RPMI8226 (cell line): ENCODE measurements at regions not wholly inside any gene's neighbourhood (a gene's known extent, or its start where the extent isn't known, plus 50 kb on each side); places are given as distances from the start of the nearest gene placed in this dataset.
"Not testable (repeated sequence)": the region's sequence is repeated elsewhere in the genome, so short reads cannot be mapped to it uniquely, and the experiment has no call there.

ENCODE experiments used
- DNase-seq: peaks from one replicate; pipeline ENCODE4 v3.0.0-alpha.2; 2015

DNA sequence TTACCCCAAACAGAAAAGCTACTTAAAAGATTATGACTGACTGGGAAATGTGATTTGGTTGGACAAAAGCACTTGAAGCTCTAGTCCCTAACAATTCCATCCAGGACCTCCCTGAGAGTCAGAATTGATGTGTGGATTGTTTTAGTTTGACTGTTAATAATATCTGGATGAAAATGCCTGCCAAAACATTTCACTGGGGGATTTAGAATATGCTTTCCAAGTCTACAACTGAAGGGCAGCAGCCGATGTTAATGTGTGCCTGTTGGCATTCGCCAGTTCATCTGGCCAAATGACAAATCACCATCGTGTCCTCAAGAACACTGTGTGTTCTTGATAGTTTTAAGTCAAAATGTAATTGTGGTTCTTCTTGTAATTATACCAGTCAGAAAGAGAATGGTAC, 76.0 kb upstream of the TSC22D1 start:
- DNase-seq = no peak

DNA sequence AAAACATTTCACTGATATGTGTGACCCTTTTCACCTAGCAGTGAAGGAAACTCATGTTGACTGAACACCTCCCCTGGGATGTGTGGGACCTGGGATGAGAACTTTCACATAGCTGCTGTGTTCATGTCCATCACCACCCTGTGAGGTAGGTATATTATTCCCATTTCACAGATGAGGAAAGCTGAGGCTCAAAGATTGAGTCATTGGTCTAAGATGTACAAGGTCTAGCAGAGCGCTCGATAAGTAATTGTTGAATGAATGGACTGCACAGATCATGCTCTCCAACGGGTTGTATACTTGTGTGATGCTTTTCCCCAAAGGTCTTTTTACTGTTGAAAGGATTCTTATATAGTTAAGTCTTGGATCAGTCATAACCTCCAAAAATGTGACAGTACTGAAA, 75.6 kb upstream of the TSC22D1 start:
- DNase-seq = no peak

DNA sequence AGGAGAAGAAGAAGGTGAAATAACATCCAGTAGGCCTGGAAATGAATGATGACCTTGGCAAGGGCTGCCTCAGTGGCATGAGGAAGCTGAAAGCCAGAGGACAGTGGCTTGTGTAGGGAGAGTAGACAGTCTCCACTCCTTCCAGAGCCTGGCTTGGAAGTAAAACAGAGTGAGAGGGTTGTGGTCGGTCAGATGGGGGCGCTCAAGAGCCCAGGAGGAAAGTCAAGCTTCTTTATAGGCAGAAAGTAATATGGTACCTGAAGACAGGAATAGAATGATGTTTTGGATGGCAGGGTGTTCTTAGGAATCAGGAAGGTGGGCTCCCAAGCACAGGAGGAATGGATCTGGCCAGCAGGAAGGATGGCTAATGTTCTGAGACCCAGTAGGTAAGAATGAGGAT, 75.1 kb upstream of the TSC22D1 start:
- DNase-seq = no peak

DNA sequence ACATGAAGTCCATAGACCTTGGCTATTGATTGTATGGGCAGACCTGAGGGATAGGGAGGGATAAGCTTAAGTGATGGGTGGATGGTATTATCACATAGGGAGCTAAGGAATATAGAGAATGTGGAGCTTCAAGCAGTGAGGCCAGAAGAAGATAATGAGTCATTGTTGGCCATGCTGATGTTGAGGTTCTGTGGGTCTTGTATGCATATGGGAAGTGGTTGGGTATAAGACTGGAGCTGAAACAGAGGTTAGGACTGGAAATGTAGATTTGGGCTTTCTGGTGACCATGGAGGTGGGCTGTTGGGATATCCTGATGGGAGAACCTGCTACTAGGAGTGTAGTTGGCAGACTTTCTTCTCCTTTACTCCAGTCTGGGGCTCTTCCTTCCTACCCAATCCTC, 73.7 kb upstream of the TSC22D1 start:
- DNase-seq = no peak

DNA sequence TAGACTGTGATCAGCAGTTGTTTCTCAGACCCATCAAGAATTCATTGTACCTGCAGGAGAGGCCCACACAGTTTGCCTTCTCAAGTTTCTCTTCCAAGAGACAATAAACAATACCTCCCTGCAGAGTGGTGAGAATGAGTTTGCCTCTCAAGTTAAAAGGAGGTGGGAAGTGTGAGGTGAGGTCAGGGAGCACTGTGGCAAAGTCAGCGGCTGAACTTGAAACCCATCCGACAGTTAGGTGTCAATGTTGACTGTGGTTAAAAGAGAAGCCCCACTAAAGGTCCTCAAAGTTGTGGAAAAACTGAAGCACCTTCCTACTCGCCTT, 72.9 kb upstream of the TSC22D1 start:
- no peak for DNase-seq

DNA sequence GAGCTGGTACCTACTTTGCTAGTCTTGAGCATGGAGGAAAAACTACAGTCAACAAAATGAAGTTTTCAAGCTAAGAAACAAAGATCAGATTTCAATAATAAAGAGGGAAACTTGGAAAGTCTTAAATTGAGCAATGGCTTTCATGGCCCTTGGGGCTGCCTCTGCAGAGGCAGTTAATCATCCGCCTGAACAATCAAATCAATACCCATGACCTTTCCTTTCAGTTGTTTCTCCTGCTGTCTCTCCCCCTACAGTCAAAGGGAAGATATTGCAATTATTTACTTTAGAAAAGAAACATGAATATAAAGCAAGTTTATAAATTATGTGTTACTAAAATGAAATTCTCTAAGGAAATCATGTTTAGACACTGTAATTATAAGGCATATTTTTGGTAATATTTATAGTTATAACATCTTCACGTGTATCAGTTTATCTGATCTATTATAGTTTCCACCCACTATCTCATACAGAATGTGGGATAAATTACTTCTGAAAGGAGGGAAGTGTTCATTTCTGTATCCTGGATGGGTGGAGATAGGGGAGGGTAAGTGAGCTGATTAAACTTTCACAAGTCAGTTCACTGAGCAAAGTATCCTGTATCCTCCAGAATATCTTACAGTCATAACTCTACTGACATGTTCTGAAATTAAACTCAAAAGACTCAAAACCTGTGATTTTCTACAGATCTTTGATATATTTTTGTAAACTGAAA, 72.4 kb upstream of the TSC22D1 start:
- no peak for DNase-seq

DNA sequence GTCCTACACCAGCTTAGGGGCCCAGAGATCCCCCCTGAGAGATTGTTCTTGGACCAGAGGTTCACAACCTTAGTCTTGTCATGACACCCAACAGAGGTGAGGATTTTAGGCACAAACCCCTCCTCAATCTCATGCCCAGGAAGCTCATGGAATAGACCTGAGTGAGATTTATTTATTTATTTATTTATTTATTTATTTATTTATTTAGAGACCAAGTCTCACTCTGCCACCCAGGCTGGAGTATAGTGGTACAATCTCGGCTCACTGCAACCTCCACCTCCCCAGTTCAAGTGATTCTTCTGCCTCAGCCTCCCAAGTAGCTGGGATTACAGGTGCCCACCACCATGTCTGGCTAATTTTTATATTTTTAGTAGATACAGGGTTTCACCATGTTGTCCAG, 71.4 kb upstream of the TSC22D1 start:
- DNase-seq = not testable (repeated sequence)

DNA sequence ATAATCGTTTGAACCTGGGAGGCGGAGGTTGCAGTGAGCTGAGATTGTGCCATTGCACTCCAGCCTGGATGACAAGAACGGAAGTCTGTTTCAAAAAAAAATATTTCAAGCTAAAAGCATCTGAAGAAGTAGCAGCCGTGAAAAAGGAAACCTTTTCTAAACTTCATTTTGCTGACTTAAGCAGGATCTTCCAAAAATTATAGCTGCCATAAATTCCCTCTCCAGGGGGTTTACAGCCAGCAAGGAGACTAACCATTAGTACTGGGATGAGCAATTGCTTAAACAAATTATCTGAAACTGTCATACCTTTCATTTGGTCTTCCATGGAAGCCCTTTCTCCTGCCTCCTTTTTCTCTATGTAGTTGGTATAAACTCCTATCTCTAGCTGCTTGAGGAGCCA, 69.9 kb upstream of the TSC22D1 start:
- DNase-seq = no peak

DNA sequence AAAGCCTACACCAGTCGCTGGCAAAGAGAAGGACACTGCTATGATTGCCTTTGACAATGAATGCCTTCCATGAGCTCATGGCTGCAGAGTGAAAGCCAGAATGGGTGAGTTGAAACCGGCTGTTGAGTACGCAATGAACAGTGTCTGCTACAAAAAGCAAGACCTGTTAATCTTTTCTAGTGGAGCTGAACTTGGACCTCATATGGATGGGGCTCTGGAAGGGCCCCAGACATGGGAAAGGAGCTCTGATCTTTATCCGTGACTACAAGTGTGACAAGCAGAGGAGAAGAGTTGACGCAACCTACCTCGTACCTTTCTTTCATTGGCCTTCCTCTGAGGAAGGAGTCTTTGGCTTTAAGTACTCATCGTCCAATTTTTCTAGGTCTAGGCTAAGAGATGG, 67.1 kb upstream of the TSC22D1 start:
- no peak for DNase-seq

DNA sequence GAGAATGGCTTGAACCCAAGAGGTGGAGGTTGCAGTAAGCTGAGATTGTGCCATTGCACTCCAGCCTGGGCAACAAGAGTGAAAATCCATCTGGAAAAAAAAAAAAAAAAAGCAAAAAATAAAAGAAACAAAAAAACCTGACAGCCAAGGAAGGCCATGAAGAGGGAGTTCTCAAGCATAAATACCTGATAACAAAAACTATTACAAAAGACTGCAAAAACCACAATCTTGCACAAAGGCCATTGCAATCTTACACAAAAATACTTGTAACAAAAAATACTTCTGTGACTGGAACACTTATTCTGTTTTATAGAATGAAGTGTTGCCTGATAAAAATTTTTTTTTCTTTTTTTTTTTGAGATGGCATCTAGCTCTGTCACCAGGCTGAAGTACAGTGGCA, 61.5 kb upstream of the TSC22D1 start:
- DNase-seq = no peak

DNA sequence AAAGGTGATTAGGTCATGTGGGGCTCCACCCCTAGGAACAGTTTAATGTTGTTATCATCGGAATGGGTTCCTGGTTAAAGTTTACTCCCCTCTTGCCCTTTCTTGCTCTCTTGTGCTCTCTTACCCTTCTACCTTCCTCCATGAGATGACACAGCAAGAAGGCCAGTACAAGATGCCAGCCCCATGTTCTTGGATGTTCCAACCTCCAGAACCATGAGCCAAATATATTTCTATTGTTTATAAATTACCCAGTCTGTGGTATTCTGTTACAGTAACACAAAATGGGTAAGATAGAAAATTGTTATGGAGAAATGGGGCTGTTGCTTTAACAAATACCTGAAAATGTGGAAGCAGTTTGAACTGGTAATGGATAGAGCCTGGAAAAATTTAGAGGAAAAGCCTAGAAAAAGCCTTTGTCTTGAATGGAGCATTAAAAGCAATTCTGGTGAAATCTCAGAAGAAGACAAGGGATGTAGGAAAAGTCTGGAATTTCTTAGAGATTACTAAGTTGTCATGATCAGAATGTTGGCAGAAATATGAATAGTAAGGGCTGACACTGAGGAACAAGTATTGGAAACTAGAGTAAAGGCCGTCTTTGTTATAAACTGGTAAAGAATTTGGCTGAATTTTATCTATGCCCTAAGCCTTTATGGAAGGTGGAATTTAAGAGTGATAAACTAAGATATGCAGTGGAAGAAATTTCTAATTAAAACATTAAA, 53.5 kb upstream of the TSC22D1 start:
- no peak for DNase-seq

DNA sequence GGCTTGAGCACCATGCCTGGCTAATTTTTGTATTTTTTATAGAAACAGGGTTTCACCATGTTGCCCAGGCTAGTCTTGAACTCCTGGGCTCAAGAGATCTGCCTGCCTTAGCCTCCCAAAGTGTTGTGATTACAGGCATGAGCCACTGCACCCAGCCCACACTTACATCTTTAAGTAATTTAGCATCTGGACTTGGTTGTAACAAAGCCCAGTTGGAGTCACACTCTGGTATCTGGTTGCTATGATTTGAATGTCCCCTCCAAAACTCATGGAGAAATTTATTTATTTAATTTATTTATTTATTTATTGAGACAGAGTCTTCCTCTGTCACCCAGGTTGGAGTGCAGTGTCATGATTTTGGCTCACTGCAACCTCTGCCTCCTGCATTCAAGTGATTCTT, 52.7 kb upstream of the TSC22D1 start:
- DNase-seq = not testable (repeated sequence)

DNA sequence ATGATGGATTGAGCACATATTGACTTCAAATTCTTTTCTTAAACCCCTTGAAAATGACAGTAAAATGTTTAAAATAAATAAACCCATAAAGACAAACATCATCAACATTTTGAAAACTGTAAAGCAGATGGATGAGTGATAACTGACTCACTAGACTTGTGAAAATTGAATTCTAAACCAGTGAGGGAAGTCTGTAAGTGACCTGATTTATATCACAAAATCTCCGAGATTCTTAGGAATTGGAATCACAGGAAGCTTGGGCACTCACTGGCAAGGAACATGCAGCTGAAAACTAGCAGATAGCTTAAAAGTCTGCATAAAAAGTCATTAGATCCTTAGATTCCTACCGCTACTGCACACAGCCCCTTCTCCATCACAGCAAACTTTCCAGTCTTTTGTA, 51.3 kb upstream of the TSC22D1 start:
- no peak for DNase-seq

DNA sequence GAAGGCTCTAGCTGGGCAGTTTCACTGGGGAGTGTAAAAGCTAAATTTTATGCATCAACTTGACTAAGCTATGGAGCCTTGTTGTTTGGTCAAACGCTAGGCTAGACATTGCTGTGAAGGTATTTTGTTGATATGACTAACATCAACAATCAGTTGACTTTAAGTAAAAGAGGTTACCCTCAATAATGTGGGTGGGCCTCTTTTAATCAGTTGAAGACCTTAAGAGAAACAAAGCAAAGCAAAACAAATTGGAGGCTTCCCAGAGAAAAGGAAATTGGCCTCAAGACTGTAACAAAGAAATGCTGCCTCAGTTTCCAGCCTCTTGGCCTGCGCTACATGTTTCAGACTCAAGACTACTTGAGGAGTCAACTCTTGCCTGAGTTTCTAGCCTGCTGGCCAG, 50.0 kb upstream of the TSC22D1 start:
- DNase-seq = no peak
